GM19372 (cell line): ENCODE measurements at regions not wholly inside any gene's neighbourhood (a gene's known extent, or its start where the extent isn't known, plus 50 kb on each side); places are given as distances from the start of the nearest gene placed in this dataset.

Source experiments
- ATAC-seq: cut with Tn5 transposase; IDR thresholded peaks from one replicate; pipeline ENCODE4 v1.9.1; 2021; ENCODE audit warnings: mild to moderate bottlenecking, low read depth, moderate library complexity; ENCODE audit not compliant: unreplicated experiment

- ATAC-seq: no peak
These were observed 695.7 kb downstream of the CDH11 start for GRCh38 chr16:64426131-64426666.

GRCh38 chr16:64425381-64425780 is 696.5 kb downstream of the CDH11 start:
- ATAC-seq: no peak

- ATAC-seq: no peak
These were observed 699.6 kb downstream of the CDH11 start for GRCh38 chr16:64422259-64422658.

GRCh38 chr16:64421515-64421914 is 700.3 kb downstream of the CDH11 start:
- ATAC-seq: no peak

- no peak for ATAC-seq
These were observed 702.0 kb downstream of the CDH11 start for GRCh38 chr16:64419832-64420231.

GRCh38 chr16:64417711-64418227 is 704.1 kb downstream of the CDH11 start:
- ATAC-seq: no peak

- ATAC-seq: no peak
These were observed 705.5 kb downstream of the CDH11 start for GRCh38 chr16:64416216-64417005.

GRCh38 chr16:64412578-64413280 is 709.1 kb downstream of the CDH11 start:
- ATAC-seq: no peak

GRCh38 chr16:64410306-64410705 is 711.6 kb downstream of the CDH11 start:
- ATAC-seq: no peak

- no peak for ATAC-seq
These were observed 712.1 kb downstream of the CDH11 start for GRCh38 chr16:64409783-64410210.

- ATAC-seq: no peak
These were observed 713.2 kb downstream of the CDH11 start for GRCh38 chr16:64408699-64409098.

- ATAC-seq: no peak
These were observed 715.1 kb downstream of the CDH11 start for GRCh38 chr16:64406770-64407181.

GRCh38 chr16:64403352-64403751 is 718.5 kb downstream of the CDH11 start:
- ATAC-seq: no peak

GRCh38 chr16:64398793-64399192 is 723.1 kb downstream of the CDH11 start:
- no peak for ATAC-seq

- no peak for ATAC-seq
These were observed 723.8 kb downstream of the CDH11 start for GRCh38 chr16:64397945-64398508.

- no peak for ATAC-seq
These were observed 724.8 kb downstream of the CDH11 start for GRCh38 chr16:64397042-64397441.

- ATAC-seq: no peak
These were observed 727.8 kb downstream of the CDH11 start for GRCh38 chr16:64394061-64394460.

- no peak for ATAC-seq
These were observed 729.4 kb downstream of the CDH11 start for GRCh38 chr16:64392456-64392855.

- ATAC-seq: no peak
These were observed 730.7 kb downstream of the CDH11 start for GRCh38 chr16:64391063-64391600.

- ATAC-seq: no peak
These were observed 731.8 kb downstream of the CDH11 start for GRCh38 chr16:64390102-64390501.

GRCh38 chr16:64384636-64385035 is 737.2 kb downstream of the CDH11 start:
- no peak for ATAC-seq
